RWPE2 (cell line): ENCODE measurements at regions not wholly inside any gene's neighbourhood (a gene's known extent, or its start where the extent isn't known, plus 50 kb on each side); places are given as distances from the start of the nearest gene placed in this dataset.
"Not testable (repeated sequence)": the region's sequence is repeated elsewhere in the genome, so short reads cannot be mapped to it uniquely, and the experiment has no call there.

Source experiments
- ATAC-seq: fragments of 200-7000 bp; cut with Tn5 transposase; 3 replicates; pipeline ENCODE4 v1.9.1; 2021; ENCODE audit warnings: low read depth
- DNase-seq: peaks from one replicate; pipeline ENCODE4 v3.0.0-alpha.2; 2020; ENCODE audit warnings: low spot score
- H3K27ac ChIP-seq: fragments of 450-650 bp; 2 replicates; pipeline ENCODE4 v1.5.1; 2017; ENCODE audit warnings: mild to moderate bottlenecking; ENCODE audit not compliant: poor library complexity, severe bottlenecking
- H3K27me3 ChIP-seq: fragments of 250-450 bp; sonication (Bioruptor Pico); 2 replicates; pipeline ENCODE4 v1.5.1; 2021; ENCODE audit warnings: mild to moderate bottlenecking, moderate library complexity; ENCODE audit not compliant: insufficient read depth, poor library complexity, severe bottlenecking
- H3K36me3 ChIP-seq: fragments of 250-450 bp; sonication (Bioruptor Pico); 2 replicates; pipeline ENCODE4 v1.5.1; 2020; ENCODE audit warnings: low read depth, mild to moderate bottlenecking, moderate library complexity
- H3K4me1 ChIP-seq: fragments of 250-450 bp; sonication (Bioruptor Pico); 2 replicates; pipeline ENCODE4 v1.5.1; 2021; ENCODE audit warnings: mild to moderate bottlenecking, moderate library complexity; ENCODE audit not compliant: insufficient read depth, poor library complexity, severe bottlenecking
- H3K4me3 ChIP-seq: fragments of 250-450 bp; sonication (Bioruptor Pico); 2 replicates; pipeline ENCODE4 v1.5.1; 2021; ENCODE audit warnings: mild to moderate bottlenecking, moderate library complexity; ENCODE audit not compliant: severe bottlenecking
- H3K9me3 ChIP-seq: fragments of 250-450 bp; sonication (Bioruptor Pico); 2 replicates; pipeline ENCODE4 v1.5.1; 2021; ENCODE audit warnings: mild to moderate bottlenecking, moderate library complexity; ENCODE audit not compliant: severe bottlenecking
- TF ChIP-seq, protein P1 (sequence below): fragments of 450-650 bp; IDR thresholded peaks from one replicate; pipeline ENCODE4 v1.5.1; 2017; ENCODE audit warnings: mild to moderate bottlenecking, moderate library complexity; ENCODE audit not compliant: poor library complexity, severe bottlenecking

DNA sequence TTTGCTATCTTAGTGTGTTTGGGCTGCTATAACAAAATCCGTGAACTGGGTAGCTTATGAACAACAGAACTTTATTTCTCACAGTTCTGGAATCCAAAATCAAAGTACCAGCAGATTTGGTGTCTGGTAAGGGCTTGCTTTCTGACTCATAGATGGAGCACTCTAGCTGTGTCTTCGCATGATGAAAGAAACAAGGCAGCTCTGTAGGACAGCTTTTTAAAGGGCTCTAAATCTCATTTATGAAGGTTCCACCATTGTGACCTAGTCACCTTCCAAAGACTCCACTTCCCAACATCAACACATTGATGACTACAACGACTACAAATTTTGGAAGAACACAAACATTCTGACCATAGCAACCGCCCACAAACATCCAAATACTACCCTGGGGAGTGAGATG lies 158.6 kb upstream of the LCORL start:
- Histone ChIP-seq H3K36me3 (no peaks in the 10 kb centered on the region), H3K4me1 (no peaks in the 10 kb centered on the region), H3K27ac (no peak overlapping the region), H3K9me3 (no peaks in the 10 kb centered on the region), H3K4me3 (no peak overlapping the region), H3K27me3 (peaks cover 5% of the 10 kb centered on the region)
- TF ChIP-seq, protein P1, sequence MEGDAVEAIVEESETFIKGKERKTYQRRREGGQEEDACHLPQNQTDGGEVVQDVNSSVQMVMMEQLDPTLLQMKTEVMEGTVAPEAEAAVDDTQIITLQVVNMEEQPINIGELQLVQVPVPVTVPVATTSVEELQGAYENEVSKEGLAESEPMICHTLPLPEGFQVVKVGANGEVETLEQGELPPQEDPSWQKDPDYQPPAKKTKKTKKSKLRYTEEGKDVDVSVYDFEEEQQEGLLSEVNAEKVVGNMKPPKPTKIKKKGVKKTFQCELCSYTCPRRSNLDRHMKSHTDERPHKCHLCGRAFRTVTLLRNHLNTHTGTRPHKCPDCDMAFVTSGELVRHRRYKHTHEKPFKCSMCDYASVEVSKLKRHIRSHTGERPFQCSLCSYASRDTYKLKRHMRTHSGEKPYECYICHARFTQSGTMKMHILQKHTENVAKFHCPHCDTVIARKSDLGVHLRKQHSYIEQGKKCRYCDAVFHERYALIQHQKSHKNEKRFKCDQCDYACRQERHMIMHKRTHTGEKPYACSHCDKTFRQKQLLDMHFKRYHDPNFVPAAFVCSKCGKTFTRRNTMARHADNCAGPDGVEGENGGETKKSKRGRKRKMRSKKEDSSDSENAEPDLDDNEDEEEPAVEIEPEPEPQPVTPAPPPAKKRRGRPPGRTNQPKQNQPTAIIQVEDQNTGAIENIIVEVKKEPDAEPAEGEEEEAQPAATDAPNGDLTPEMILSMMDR = no peak
- ATAC-seq = no peak
- DNase-seq = no peak

DNA sequence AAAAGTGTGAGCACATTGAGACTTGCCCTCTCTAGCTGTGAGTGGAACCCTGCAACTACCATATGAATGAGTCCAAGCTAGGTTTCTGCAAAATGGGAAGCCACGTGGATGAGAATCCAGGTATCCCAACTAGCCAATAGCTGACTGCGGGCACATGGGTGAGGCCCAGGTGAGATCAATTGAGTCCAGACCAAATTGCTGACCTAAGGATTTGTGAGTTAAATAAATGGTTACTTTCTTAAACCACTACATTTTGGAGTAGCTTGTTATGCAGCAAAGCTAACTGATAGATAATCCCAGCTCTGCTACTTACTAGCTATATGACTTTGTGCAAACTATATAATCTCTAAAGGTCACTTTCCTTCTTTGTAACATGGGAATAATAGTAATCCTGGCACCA lies 150.3 kb upstream of the LCORL start:
- Histone ChIP-seq H3K4me3 (no peak overlapping the region), H3K4me1 (no peaks in the 10 kb centered on the region), H3K27ac (no peak overlapping the region), H3K27me3 (no peaks in the 10 kb centered on the region), H3K9me3 (no peaks in the 10 kb centered on the region), H3K36me3 (no peaks in the 10 kb centered on the region)
- TF ChIP-seq, protein P1 = no peak
- DNase-seq (no peak), ATAC-seq (no peak)

DNA sequence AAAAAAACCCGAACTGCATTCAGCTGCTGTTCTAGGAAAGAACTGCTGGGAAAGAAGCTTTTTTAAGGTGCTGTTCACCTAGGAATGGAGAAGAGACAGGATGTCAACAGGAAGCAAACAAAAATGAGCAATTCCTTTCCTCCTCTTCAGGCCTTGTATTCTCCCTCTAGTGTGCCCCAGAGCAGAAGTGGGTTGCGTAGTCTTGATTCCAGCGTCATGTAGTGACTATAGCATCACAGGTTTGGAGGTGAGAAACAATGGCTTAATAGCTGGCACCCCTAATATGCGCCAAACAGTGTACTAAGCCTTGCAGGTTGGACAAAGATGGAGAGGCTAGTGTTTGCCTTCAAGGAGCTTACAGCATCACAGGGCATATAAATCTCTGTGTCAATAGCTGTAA lies 146.3 kb upstream of the LCORL start:
- Histone ChIP-seq H3K27ac (no peak overlapping the region), H3K36me3 (no peaks in the 10 kb centered on the region), H3K4me1 (no peaks in the 10 kb centered on the region), H3K27me3 (no peaks in the 10 kb centered on the region), H3K4me3 (no peak overlapping the region), H3K9me3 (no peaks in the 10 kb centered on the region)
- ATAC-seq = no peak
- TF ChIP-seq, protein P1 = no peak
- no peak for DNase-seq

DNA sequence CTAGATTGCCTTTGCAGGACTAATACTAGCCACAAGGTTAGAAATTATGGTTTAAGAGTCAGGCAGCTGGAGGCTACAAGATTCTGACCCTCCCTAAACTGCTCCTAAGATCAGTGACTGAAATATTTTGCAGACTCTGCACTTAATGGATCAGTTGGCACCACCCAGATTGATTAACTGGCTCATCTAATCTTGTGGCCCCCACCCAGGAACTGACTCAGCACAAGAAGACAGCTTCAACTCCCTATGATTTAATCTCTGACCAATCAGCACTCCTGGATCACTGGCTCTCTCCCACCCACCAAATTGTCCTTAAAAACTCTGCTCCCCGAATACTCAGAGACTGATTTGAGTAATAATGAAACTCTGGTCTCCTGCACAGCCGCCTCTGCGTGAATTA lies 145.4 kb upstream of the LCORL start:
- Histone ChIP-seq H3K4me3 (no peak overlapping the region), H3K9me3 (no peaks in the 10 kb centered on the region), H3K27me3 (no peaks in the 10 kb centered on the region), H3K27ac (no peak overlapping the region), H3K36me3 (no peaks in the 10 kb centered on the region), H3K4me1 (no peaks in the 10 kb centered on the region)
- ATAC-seq (no peak), DNase-seq (no peak)
- TF ChIP-seq, protein P1 = no peak

DNA sequence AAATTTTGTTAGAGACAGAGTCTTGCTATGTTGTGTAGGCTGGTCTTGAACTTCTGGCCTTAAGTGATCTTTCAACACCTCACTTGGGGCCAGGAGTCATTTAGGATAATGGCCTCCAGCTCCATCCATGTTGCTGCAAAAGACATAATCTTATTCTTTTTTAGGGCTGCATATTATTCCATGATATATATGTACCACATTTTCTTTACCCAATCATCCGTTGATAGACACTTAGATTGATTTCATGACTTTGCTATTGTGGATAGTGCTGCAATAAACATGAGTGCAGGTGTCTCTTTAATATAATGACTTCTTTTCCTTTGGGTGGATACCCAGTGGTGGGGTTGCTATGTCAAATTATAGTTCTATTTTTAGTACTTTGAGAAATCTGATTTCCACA lies 140.9 kb upstream of the LCORL start:
- TF ChIP-seq, protein P1 = no peak
- ATAC-seq (no peak), DNase-seq (no peak)
- Histone ChIP-seq H3K4me1 (no peaks in the 10 kb centered on the region), H3K27me3 (no peaks in the 10 kb centered on the region), H3K36me3 (no peaks in the 10 kb centered on the region), H3K9me3 (no peaks in the 10 kb centered on the region), H3K27ac (no peak overlapping the region), H3K4me3 (no peak overlapping the region)

DNA sequence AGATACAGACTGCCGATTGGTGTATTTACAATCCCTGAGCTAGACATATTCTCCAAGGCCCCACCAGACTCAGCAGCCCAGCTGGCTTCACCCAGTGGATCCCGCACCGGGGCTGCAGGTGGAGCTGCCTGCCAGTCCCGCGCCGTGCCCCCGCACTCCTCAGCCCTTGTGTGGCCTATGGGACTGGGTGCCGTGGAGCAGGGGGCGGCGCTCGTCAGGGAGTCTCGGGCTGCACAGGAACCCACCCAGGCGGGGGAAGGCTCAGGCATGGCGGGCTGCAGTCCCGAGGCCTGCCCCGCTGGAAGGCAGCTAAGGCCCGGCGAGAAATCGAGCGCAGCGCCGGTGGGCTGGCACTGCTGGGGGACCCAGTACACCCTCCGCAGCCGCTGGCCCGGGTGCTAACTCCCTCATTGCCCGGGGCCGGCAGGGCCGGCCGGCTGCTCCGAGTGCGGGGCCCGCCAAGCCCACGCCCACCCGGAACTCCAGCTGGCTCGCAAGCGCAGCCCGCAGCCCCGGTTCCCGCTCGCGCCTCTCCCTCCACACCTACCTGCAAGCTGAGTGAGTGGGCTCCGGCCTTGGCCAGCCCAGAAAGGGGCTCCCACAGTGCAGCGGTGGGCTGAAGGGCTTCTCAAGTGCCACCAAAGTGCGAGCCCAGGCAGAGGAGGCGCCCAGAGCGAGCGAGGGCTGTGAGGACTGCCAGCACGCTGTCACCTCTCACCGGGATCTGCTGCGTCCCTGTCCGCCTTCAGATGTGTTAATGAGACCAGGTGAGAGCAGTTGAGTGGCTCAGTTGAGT lies 137.8 kb upstream of the LCORL start:
- H3K27ac ChIP-seq, H3K4me1 ChIP-seq, H3K36me3 ChIP-seq, H3K27me3 ChIP-seq, H3K9me3 ChIP-seq, ATAC-seq, H3K4me3 ChIP-seq, DNase-seq: not testable (repeated sequence)
